ENCODE measurements at regions not wholly inside any gene's neighbourhood (a gene's known extent, or its start where the extent isn't known, plus 50 kb on each side); places are given as distances from the start of the nearest gene placed in this dataset.

- intact Hi-C loops (cut with DNase I), result loop anchor here in 2 of 10 donors (10.0 kb wide), 2 partner anchors 101 to 221 kb away; no protein-coding TSS in a partner anchor
- ATAC-seq, result no peak
Measured at GRCh38 chr10:69693886-69694285, 63.8 kb downstream of the FAM241B start.

DNA sequence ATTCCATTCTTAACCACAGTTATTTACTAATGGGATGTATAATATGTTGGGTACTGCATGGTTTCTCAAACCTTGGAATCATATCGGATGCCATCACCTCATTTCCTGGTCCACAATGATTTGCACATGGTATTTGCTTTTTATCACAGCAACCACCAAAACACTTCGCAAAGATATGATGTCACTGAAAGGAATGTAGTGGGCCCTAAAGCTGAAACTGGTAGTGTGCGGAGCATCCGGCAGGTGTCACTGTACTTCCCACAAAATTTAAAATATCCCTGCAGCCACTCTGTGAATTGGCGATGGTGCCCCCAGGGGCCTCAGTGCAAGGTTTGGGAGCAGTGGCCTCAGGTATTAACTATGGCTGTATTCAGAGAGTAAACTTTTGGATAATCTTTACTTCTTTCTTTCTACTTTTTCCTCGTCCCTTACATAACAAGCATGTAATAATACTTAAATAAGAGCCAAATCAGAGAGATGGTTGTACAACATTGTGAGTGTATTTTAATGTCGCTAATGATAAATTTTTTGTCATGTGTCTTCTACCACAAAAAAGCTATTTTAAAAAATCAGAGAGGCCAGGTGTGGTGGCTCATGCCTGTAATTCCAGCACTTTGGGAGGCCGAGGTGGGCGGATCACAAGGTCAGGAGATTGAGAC is 66.2 kb downstream of the FAM241B start:
- TF ChIP-seq CTCF (IDR thresholded peaks at IDR 0.05), result peak; percentile 21 to 73 (median 61)
- H3K27me3 ChIP-seq, result peaks cover 0 to 10% (median 3%) of the 10 kb centered on the region in 7 donors
- peaks cover 0 to 5% (median 0%) of the 10 kb centered on the region in 9 donors for H3K4me1 ChIP-seq
- no peak overlapping the region for H3K4me3 ChIP-seq
- H3K36me3 ChIP-seq, result no peaks in the 10 kb centered on the region
- H3K27ac ChIP-seq, result no peak overlapping the region
- H3K9me3 ChIP-seq, result no peaks in the 10 kb centered on the region
- DNase-seq, result peak in 1 of 2 donors; percentile 12
- WGBS, 2 donors, result 54 to 58% methylated on average over 9 of the region's 9 CpGs
- intact Hi-C loops (cut with DNase I), result loop anchor here in 8 of 10 donors (1.0 to 10.0 kb wide), 8 partner anchors 99 to 219 kb away; partner anchors contain the start of gene COL13A1 (in 3 of the 8)
- peak in 6 of 8 donors; percentile 42 to 72 (median 60) for ATAC-seq

More at GRCh38 chr10:69693886-69694285, 63.8 kb downstream of the FAM241B start:
- no peak overlapping the region for H3K4me3 ChIP-seq
- no peak overlapping the region for H3K27ac ChIP-seq
- H3K9me3 ChIP-seq, result no peaks in the 10 kb centered on the region
- DNase-seq, result no peak
- no peak for TF ChIP-seq CTCF (IDR thresholded peaks at IDR 0.05)
- no peaks in the 10 kb centered on the region for H3K27me3 ChIP-seq
- no peaks in the 10 kb centered on the region for H3K36me3 ChIP-seq
- peaks cover 0 to 5% (median 0%) of the 10 kb centered on the region in 9 donors for H3K4me1 ChIP-seq

- intact Hi-C loops (cut with DNase I), result loop anchor here in 7 of 10 donors (2.0 to 10.0 kb wide), 6 partner anchors 98 to 218 kb away; partner anchors contain the start of gene COL13A1 (in 3 of the 7)
- no peak for TF ChIP-seq CTCF (IDR thresholded peaks at IDR 0.05)
- Histone ChIP-seq H3K27me3 (peaks cover 0 to 16% (median 8%) of the 10 kb centered on the region in 7 donors), H3K4me1 (peaks cover 0 to 5% (median 0%) of the 10 kb centered on the region in 9 donors), H3K4me3 (no peak overlapping the region), H3K9me3 (no peaks in the 10 kb centered on the region), H3K36me3 (no peaks in the 10 kb centered on the region), H3K27ac (no peak overlapping the region)
- 49 to 73% methylated on average over 4 of the region's 4 CpGs for WGBS, 2 donors
- ATAC-seq (no peak), DNase-seq (no peak)
Measured at GRCh38 chr10:69697006-69697405, 67.0 kb downstream of the FAM241B start.

- intact Hi-C loops (cut with DNase I), result no loop called here
- Histone ChIP-seq H3K27me3 (peaks cover 0 to 22% (median 16%) of the 10 kb centered on the region in 7 donors), H3K36me3 (no peaks in the 10 kb centered on the region), H3K9me3 (peaks cover 0 to 22% (median 0%) of the 10 kb centered on the region in 11 donors), H3K27ac (no peak overlapping the region), H3K4me3 (no peak overlapping the region), H3K4me1 (no peaks in the 10 kb centered on the region)
- ATAC-seq, result no peak
- no peak for TF ChIP-seq CTCF (IDR thresholded peaks at IDR 0.05)
- no peak for DNase-seq
- 43 to 44% methylated on average over 3 of the region's 3 CpGs for WGBS, 2 donors
Measured at GRCh38 chr10:69703256-69703655, 73.2 kb downstream of the FAM241B start.
